Stimulated activated CD4-positive, alpha-beta T cell treated with anti-CD3 and anti-CD28 coated beads, Interleukin-12 subunit alpha, Interleukin-12 subunit beta, amount 100 ng/mL, for 4 hours (primary cell): ENCODE measurements at regions not wholly inside any gene's neighbourhood (a gene's known extent, or its start where the extent isn't known, plus 50 kb on each side); places are given as distances from the start of the nearest gene placed in this dataset.
"Not testable (repeated sequence)": the region's sequence is repeated elsewhere in the genome, so short reads cannot be mapped to it uniquely, and the experiment has no call there.

Source experiments
- DNase-seq: peaks from one replicate; pipeline ENCODE4 v3.0.0-alpha.2; 2020

DNA sequence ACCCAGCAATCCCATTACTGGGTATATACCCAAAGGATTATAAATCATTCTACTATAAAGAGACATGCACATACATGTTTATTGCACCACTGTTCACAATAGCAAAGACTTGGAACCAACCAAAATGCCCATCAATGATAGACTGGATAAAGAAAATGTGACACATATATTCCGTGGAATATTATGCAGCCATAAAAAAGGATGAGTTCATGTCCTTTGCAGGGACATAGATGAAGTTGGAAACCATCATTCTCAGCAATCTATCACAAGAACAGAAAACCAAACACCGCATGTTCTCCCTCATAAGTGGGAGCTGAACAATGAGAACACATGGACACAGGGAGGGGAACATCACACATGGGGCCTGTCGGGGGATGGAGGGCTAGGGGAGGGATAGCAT is 113.2 kb upstream of the PRSS1 start:
- not testable (repeated sequence) for DNase-seq

DNA sequence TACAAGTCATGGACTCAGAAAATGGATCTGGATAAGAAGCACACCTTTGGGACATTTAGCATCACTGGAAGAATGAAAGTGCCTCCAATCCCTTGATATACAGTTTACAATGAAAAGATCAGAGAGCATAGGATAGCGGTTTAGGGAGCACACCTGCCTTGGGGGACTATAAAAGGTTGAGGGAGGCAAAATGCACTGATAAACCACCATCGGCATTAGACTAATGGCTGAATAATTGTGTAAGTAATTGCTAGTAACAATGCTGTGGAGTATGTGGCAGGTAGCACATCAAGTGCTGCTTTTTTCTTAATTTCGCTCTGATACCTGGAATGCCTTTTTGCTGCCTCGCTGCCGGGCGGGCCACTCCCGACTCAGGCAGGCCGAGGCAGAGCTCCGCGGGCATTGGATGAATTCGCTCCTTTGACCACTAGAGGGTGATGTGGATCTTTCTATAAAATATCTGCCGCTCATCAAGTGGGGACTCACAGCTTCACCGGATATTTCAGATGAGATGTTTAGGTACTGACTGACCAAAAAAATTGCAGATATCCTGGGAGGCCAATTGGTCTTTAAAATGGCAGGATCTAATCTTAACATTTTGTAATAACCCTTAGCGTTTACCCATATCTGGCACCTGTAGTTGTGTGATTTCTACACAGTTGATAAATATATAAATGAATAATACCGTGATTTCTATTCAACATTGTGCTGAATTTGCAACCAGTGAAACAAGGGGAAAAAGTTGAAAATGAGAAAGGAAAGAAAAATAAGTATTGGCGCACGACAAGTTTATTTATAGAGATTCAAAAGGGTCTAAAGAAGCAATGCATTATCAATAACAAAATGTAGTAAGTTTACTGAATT is 116.8 kb upstream of the PRSS1 start:
- DNase-seq, result peak; percentile 38

DNA sequence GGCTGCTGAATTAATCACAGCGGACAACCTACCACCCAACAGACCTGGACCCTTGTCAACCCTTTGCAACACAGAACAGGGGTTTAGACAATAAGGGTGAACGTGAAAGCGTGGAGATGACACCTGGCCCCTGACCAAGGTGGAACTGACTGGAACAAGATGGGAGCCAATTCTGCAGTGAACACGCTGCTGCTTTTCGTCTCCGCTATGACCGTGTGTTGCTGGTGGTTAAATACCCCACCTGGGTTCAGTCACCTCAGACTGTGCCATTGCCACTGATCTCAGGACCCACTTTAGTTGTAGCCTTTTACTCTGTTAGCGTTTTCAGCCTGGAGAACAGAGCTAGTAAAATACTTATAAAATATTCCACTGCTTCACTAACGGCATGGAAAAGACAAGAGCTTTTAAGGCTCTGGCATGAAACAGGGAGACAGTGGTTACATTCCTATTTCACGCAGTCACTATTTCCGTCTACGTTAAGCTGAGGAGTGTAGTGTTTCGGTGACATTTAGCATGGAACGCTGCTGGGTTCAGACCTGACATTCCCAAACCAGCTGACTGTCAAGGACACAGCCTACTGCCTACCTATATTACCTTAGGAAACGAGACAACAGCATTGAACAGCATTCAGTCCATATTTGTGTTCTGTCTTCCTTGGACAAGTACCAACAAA is 119.5 kb upstream of the PRSS1 start:
- DNase-seq, result no peak

DNA sequence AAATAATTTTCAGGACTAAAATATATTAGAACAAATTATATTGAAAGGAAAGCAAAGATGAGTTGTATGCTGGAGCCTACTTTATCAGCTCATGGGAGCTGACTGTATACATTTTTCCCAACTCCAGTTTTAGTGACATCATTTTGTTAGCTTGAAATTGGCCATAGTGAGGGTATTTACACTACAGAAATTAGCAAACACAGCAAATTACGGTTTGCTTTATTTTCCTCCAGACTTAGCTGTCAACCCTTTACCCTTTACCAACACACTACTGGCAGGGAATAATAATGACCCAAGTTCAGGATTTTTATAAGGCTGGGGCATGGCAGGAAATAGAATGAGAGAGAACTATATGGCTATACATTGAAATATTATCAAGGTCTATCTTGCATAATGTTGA is 120.3 kb upstream of the PRSS1 start:
- no peak for DNase-seq

DNA sequence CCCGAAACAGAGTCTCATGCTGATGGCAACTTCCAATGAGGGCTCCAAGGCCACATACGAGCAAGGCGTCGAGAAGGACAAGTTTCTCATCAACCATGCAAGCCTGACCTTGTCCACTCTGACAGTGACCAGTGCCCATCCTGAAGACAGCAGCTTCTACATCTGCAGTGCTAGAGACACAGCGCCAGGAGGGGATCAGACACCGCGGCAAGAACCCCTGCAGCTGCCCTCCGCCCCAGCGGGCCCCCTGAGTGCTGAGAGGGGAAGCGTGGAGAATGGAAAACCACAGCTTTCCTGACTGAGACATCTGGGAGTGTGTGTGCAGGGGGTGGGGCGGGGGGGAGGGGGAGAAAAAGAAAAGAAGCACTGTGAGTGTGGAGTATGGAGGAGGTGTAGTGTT is 122.0 kb upstream of the PRSS1 start:
- not testable (repeated sequence) for DNase-seq

DNA sequence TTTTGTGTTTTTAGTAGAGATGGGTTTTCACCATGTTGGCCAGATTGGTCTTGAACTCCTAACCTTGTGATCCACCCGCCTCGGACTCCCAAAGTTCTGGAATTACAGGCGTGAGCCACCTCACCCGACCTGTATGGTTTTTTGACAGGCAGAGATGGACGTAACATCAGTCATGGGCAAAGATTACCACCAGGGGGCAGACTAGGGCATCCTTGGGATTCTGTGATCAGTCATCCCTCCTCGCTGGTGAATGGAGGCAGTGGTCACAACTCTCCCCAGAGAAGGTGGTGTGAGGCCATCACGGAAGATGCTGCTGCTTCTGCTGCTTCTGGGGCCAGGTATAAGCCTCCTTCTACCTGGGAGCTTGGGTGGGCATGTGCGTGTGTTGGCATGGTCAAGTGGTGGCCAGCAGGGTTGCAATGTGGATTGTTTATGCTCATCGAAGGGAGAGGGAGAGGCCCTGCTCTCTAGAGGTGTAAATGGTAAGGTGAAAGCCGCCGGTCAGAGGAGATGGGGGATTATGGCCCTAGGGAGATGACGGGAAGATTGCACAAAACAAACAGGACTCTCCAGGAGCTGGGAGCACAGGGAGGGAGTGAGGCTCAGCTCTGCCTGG is 122.7 kb upstream of the PRSS1 start:
- DNase-seq, result peak; percentile 61

DNA sequence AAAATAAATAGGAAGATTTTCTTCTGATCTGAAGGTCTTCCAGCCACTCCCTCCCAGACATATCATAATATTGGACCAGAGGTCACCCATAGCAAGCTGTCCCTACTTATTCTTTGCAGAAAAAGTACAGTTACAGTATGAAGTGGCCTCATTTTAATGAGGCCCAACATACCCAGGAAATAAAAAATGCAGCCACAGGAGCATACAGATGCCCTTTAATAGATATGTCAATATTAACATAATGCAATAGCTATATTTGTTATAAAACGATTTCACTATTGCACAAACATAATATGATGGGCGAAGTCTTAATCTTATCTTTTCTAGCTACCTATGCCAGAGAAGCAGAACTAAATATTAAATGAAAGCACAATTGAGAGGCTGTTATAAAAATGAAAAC is 124.1 kb upstream of the PRSS1 start:
- not testable (repeated sequence) for DNase-seq

DNA sequence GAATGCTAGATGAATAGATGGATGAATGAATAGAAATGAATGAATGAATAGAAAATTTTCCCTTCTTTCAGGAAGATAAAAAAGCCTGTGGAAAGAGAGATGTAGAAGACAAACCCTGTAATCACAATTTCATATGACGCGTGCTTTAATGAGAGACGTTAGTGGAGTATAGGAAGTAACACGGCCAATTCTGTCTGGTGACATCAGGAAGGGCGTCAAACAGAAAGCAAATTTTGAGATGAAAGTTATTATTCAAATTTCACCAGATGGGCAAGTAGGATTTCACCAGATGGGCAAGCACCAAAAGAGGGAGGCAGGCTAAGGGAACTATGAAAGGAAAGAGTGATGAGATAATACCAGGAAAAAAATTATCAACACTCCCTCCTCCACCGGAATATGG is 128.9 kb upstream of the PRSS1 start:
- no peak for DNase-seq

DNA sequence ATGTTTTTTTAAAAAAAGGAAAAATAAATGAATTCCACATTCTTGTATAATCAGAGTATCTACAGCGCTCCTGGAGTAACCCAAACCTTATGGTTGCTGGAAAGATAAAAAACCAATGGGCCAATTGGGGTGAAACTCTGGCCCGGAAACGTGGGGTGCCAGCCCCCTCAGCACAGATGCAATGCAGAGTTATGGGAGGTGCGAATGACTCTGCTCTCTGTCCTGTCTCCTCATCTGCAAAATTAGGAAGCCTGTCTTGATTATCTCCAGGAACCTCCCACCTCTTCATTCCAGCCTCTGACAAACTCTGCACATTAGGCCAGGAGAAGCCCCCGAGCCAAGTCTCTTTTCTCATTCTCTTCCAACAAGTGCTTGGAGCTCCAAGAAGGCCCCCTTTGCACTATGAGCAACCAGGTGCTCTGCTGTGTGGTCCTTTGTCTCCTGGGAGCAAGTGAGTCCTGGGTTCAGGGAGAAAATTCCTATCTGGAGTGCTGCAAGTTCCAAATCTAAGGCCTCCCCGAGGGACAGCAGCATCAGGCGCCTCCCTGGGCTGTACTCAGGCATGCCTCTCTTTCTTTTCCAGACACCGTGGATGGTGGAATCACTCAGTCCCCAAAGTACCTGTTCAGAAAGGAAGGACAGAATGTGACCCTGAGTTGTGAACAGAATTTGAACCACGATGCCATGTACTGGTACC is 130.5 kb upstream of the PRSS1 start:
- no peak for DNase-seq

DNA sequence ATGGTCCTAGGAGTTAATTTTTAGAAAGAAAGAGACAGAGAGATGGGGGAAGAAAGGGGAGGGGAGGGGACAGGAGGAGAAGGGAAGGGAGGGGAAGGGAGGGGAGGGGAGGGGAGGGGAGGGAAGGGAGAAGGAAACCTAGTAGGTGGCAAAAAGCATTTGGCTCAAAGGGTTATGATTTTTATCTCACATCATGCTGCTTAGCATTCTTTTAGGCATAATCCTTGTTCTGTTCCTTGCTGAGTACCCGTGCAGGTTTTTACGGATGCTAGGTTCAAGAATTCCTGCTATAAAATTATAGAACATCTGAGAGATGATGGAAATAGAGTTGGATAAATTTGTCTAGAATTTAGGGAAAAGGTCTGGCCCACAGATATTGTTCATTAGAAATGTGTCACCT is 132.4 kb upstream of the PRSS1 start:
- DNase-seq, result no peak

DNA sequence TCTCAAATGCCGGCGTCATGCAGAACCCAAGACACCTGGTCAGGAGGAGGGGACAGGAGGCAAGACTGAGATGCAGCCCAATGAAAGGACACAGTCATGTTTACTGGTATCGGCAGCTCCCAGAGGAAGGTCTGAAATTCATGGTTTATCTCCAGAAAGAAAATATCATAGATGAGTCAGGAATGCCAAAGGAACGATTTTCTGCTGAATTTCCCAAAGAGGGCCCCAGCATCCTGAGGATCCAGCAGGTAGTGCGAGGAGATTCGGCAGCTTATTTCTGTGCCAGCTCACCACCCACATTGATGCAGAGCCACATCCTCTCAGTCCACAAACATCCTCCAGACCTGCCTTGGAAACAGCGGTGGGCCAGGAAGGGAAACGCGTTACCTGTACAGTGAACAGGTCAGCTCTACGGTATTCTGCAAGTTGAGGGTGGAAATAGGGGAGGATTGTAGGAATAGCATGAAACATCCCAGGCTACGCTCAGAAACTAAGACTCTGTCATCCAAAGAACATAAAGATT is 133.1 kb upstream of the PRSS1 start:
- DNase-seq, result no peak

DNA sequence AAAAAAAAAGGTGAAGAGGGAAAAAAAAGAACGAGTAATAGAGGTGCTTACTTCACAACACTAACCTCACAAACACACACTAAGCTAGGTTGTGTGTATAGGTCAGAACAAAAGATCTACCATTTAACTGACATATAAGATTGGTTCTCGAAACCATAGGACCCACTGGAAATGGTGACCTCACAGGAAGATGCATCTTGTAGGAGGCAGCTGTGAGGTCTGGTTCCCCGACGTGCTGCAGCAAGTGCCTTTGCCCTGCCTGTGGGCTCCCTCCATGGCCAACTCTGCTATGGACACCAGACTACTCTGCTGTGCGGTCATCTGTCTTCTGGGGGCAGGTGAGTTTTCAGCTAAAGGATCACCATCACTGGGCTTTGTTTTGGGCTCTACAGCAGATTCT is 133.8 kb upstream of the PRSS1 start:
- no peak for DNase-seq

DNA sequence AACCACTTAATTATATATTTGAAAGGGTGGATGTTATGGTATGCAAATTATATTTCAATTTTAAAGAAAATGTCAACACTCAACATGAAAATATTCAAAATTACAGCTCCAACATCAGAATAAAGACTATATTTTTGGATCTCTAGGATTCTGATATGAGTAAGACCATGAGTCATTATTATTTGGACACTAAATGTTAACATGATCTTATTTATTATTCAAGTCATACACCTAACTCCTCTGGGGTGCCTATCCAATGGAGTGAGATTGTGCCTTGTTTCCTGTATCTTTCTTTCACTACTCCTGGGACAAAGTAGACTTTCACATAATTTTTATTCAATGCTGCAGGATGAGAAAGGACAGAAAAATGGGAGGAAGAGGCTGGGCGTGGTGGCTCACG is 135.2 kb upstream of the PRSS1 start:
- no peak for DNase-seq

DNA sequence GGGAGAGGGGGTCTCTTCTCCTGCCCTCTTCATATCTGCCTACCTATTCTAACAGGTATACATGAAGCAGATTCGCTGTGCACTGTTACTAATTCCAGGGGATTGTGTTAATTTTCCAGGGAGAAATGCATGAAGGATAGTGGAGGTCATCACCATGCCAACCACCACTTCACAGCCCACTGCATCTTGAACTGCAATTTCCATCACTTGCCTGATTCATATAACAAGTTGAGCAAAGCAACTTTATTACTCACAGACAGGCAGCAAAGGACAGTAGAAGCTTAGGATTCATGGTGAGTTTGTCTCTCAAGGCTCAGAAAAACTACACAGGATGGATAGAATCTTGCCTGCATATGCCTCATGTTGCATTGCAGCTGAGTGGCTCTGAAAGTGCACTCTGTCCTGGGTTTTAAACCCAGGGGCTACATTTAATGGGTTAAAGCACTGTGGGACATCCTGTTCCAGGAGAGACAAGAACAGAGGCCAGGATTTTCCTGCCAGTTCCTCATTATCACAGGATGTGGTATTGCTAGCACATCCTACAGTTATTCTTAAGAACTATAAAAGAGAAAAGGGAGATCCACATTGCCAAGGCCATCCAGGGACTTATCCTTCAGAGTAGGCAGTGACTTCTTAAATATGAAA is 136.9 kb upstream of the PRSS1 start:
- no peak for DNase-seq

DNA sequence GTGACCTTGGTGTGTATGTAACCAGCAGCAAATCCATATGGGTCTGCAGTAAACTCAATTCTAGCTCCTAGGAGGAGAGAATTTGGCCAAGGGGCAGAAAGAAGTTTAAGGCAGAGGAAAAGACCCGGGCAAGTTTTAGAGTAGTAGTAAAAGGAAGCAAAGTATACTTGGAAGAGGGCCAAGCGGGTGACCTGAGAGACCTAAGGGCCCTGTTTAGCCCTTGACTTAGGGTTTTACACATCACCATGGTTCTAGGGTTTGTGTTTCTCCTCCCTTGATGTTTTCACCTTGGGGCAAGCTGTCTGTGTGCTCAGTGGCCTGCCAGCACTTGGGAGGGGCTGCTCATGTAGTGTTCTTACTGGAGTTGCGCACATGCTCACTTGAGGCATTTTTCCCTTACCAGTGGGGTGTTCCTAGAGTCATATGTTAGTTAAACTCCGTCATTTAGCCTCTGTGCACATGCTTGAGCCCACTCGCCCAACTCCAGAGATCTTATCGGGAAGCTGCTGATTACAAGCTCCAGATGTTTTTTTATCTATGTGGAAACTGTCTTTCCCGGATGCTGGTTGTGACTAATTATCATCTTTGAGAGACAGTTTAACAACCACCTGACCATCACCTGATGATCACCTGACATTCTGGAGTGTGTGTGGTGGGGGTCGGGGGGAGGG is 137.6 kb upstream of the PRSS1 start:
- DNase-seq, result no peak

DNA sequence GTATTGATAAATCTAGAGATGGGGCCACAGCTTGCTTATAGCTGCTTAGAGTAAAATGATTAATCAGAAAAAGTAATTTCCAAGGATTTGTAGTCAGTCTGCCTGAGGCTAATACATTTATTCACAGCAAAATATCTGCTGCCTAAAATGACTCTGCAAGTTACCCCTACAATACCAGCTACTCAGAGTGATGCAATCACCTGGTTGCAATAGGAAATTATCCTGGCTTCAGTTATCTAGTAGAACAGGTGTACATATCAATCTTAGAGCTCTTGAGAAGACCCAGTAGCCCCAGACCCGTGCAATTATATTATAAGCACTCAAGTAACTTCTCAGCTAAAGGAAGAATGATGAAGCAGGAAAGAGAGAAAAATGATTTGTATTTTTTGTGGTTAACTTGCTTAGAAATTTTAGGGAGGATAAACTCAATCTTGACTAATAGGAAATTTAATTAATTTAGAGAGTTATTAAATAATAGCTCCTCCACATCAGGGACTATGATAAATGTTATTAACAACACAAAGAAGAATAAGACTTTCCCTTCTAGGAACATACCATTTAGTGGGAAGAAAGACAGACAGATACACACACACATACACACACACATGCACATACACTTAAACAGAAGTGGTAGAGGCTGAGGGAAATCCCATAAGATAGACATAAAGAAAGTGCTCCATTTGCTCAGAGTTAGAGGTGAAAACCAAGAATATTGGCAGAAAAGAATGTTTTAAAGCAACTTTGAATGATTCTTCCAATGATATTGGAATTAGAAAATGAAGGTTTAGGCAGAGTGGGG is 140.4 kb upstream of the PRSS1 start:
- DNase-seq, result no peak

DNA sequence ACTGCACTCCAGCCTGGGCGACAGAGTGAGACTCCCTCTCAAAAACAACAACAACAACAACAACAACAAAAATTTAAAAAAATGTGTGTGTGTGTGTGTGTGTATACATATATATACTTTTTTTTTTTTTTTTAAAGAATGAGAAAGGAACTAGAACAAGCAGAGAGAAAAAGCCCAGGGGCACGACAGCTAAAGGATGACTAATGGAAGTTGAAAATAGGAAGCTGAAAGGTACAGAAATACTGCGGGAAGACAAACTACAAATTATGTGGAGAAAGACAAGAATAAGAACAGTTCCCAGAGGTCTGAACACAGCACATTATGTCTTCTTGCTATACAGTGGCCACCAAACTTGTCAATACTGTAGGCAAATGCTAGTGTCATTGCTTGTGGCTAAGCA is 141.9 kb upstream of the PRSS1 start:
- no peak for DNase-seq

DNA sequence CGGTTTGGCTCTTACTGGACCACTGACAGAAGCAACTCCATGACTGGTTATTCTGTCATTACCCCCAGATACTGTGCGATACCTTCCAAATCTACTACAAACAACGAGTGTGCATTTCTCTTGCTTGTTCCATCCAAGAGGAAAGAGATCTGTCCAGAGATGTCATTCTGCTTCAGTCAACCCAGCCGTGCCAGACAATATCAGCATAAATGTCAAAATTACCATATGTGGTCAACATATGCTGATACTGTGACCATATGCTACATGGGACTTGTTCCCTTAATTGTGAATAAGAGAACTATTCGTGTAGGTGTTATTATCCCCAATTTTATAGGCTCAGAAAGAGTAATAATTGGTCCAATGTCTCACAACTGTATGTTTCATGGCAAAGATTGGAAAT is 143.2 kb upstream of the PRSS1 start:
- no peak for DNase-seq

DNA sequence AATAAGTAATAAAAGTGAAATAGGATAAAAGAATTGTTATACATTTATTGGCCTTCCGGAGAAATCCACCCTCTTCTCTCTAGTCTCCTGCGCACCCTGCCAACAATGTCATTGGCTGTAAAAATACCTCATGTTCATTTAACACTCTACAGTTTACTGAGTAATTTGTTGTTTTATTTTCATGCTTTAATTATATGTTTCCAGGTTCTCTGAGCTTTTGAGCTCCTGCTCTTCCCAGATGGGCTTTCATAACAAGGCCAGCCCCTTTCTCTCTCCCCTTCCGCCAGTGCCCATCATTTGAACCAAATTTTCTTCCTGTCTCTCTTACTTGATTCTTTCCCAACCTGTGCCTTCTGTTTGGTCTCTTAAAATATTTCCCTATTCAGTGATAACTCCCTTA is 144.6 kb upstream of the PRSS1 start:
- no peak for DNase-seq

DNA sequence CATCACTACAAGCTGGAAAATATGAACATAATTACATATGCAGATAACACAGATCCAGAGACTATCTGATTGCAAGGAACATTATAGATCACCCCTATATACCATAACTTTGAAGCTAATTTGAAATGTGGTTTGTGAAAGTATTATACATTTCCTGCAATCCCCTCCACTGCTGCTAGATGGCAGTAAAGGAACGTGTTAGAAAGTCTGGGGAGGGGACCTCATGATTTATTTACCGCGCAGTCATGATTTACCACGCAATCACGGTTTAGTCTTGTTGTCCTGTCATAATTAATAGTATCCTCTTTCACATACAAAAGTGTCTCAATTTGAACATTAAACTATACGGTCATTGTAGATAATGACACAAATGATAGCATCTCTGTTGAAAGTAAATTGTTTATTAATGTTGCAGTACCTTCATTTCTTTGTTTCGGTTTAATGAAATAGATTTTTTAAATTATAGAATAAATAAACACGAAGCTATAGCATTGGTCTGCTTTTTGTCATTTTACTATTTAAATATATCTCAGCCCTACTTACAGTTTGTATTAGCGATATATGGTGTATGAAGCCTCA is 145.3 kb upstream of the PRSS1 start:
- DNase-seq, result peak; percentile 20

DNA sequence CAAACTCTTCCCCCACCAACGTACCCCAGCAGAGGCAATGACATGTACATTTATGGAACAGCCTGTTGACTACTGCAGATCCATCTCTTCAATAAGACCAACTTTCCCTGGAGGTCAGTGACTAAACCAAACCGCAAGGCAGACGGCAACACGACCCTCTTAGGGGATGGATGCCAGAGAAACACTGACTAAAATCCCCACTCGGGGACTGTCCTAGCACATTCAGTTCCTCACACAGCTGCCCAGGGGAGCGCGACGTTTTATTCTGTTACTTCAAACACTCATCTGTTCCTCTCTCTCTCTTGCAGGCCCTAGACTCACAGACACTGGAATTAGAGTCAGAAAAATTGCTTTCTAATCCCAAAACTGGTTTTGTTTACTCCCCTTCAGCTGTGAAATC is 146.5 kb upstream of the PRSS1 start:
- DNase-seq, result no peak
